ENCODE measurements at regions not wholly inside any gene's neighbourhood (a gene's known extent, or its start where the extent isn't known, plus 50 kb on each side); places are given as distances from the start of the nearest gene placed in this dataset.

DNA sequence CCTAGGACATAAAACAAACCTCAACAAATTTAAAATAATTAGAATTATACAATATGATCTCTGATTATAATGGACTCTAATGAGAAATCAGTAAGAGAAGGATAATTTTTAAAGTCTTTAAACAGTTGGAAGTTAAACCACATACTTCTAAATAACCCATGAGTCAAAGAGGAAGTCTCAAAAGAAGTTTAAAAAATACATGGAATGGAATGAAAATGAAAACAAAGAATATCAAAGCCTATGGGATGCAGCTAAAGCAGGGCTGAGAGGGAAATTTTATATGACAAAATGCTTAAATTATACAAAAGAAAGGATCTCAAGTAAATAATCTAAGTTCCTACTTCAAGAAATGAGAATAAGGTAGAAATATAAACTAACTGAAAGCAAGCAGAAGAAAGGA lies 460.5 kb downstream of the RPS24 start:
- TF ChIP-seq CTCF (IDR thresholded peaks at IDR 0.05) (no peak), POLR2A (IDR thresholded peaks at IDR 0.05) (no peak)

Measured in testis (tissue), 2 donors.